ENCODE measurements at regions not wholly inside any gene's neighbourhood (a gene's known extent, or its start where the extent isn't known, plus 50 kb on each side); places are given as distances from the start of the nearest gene placed in this dataset.

DNA sequence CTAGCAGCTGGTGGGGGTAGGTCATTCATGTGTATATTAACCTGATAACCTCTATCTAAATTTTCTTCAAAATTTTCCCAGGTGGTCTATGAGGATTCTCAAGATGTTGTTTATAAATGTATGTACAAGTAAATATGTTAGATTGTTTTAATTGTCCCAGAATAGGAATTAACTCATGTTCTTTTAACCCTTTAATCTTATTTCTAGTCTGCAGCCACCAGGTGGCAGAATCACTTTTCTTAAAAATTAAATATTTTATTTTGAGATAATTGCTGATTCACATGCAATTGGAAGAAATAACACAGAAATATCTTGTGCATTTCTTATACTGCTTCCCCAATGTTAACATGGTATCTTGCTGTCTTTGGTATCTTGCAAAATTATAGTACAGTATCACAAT, 589.5 kb downstream of the ARL4A start:
- TF ChIP-seq, protein P1, sequence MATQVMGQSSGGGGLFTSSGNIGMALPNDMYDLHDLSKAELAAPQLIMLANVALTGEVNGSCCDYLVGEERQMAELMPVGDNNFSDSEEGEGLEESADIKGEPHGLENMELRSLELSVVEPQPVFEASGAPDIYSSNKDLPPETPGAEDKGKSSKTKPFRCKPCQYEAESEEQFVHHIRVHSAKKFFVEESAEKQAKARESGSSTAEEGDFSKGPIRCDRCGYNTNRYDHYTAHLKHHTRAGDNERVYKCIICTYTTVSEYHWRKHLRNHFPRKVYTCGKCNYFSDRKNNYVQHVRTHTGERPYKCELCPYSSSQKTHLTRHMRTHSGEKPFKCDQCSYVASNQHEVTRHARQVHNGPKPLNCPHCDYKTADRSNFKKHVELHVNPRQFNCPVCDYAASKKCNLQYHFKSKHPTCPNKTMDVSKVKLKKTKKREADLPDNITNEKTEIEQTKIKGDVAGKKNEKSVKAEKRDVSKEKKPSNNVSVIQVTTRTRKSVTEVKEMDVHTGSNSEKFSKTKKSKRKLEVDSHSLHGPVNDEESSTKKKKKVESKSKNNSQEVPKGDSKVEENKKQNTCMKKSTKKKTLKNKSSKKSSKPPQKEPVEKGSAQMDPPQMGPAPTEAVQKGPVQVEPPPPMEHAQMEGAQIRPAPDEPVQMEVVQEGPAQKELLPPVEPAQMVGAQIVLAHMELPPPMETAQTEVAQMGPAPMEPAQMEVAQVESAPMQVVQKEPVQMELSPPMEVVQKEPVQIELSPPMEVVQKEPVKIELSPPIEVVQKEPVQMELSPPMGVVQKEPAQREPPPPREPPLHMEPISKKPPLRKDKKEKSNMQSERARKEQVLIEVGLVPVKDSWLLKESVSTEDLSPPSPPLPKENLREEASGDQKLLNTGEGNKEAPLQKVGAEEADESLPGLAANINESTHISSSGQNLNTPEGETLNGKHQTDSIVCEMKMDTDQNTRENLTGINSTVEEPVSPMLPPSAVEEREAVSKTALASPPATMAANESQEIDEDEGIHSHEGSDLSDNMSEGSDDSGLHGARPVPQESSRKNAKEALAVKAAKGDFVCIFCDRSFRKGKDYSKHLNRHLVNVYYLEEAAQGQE (IDR thresholded peaks at IDR 0.05; ENCODE audit: low read depth), result no peak
- TF ChIP-seq EP300 (IDR thresholded peaks at IDR 0.05; ENCODE audit: borderline replicate concordance) (no peak), USF1 (IDR thresholded peaks at IDR 0.05) (no peak), RAD21 (IDR thresholded peaks at IDR 0.05; ENCODE audit: low read depth) (no peak), EGR1 (IDR thresholded peaks at IDR 0.05) (no peak)
